Neuronal stem cell (in vitro differentiated cells): ENCODE measurements at regions not wholly inside any gene's neighbourhood (a gene's known extent, or its start where the extent isn't known, plus 50 kb on each side); places are given as distances from the start of the nearest gene placed in this dataset. TPM values are rescaled to one million over a fixed set of nuclear protein-coding genes. Genes with fewer than 3 reads are reported as not detected.

Experiments
- DNase-seq: peaks from one replicate; pipeline ENCODE4 v3.0.0-alpha.2; 2013; ENCODE audit warnings: low spot score
- H2AFZ ChIP-seq: one replicate; pipeline ENCODE4 v1.6.1; 2013; ENCODE audit warnings: mild to moderate bottlenecking, low read length, inconsistent platforms
- H2AK5ac ChIP-seq: 2 replicates; pipeline ENCODE4 v1.6.1; 2013; ENCODE audit warnings: low read depth, mild to moderate bottlenecking, inconsistent platforms, low read length, moderate library complexity, mixed read lengths
- H2BK120ac ChIP-seq: 2 replicates; pipeline ENCODE4 v1.6.1; 2013; ENCODE audit warnings: low read depth, mild to moderate bottlenecking, inconsistent platforms, low read length, moderate library complexity, mixed read lengths
- H2BK12ac ChIP-seq: one replicate; pipeline ENCODE4 v1.6.1; 2013; ENCODE audit warnings: low read length, inconsistent platforms
- H2BK15ac ChIP-seq: 2 replicates; pipeline ENCODE4 v1.6.1; 2013; ENCODE audit warnings: mild to moderate bottlenecking, low read length, inconsistent platforms, mixed read lengths
- H2BK5ac ChIP-seq: one replicate; pipeline ENCODE4 v1.6.1; 2013; ENCODE audit warnings: inconsistent platforms, mild to moderate bottlenecking, low read length, moderate library complexity
- H3K14ac ChIP-seq: one replicate; pipeline ENCODE4 v1.6.1; 2013; ENCODE audit warnings: low read length, inconsistent platforms
- H3K18ac ChIP-seq: 2 replicates; pipeline ENCODE4 v1.6.1; 2013; ENCODE audit warnings: low read length, inconsistent platforms
- H3K23ac ChIP-seq: 2 replicates; pipeline ENCODE4 v1.6.1; 2013; ENCODE audit warnings: low read depth, mild to moderate bottlenecking, mixed read lengths, low read length, inconsistent platforms; ENCODE audit not compliant: poor library complexity
- H3K27ac ChIP-seq: replicated peaks from 3 replicates; pipeline ENCODE4 v1.5.1; 2013; ENCODE audit warnings: low read length, inconsistent platforms
- H3K27me3 ChIP-seq, 3 experiments: 2 replicates each; pipeline ENCODE4 v1.6.1; 2013; ENCODE audit warnings: low read length in 3 of 3, mild to moderate bottlenecking in 2 of 3, inconsistent platforms in 1 of 3, low read depth in 1 of 3, mixed read lengths in 1 of 3, moderate library complexity in 1 of 3; ENCODE audit not compliant: control insufficient read depth in 3 of 3, insufficient read depth in 3 of 3
- H3K36me3 ChIP-seq, 2 donors: replicated peaks in 1 of 2; 2 replicates each; pipeline ENCODE4 v1.6.1; 2013; ENCODE audit warnings: low read length in 2 of 2; ENCODE audit not compliant: control insufficient read depth in 2 of 2, insufficient read depth in 2 of 2
- H3K4ac ChIP-seq: 2 replicates; pipeline ENCODE4 v1.6.1; 2013; ENCODE audit warnings: inconsistent platforms, mild to moderate bottlenecking, low read length, moderate library complexity
- H3K4me1 ChIP-seq, 2 donors: 1 replicate in 1 of 2; 2 replicates in 1 of 2; pipeline ENCODE4 v1.6.1; 2013; ENCODE audit warnings: low read length in 2 of 2, low read depth in 1 of 2; ENCODE audit not compliant: control insufficient read depth in 2 of 2, insufficient read depth in 1 of 2
- H3K4me2 ChIP-seq: one replicate; pipeline ENCODE4 v1.6.1; 2013; ENCODE audit warnings: mild to moderate bottlenecking, low read length, inconsistent platforms; ENCODE audit not compliant: insufficient read depth, poor library complexity, severe bottlenecking
- H3K4me3 ChIP-seq, 2 donors: 2 replicates each; pipeline ENCODE4 v1.5.1; 2013; ENCODE audit warnings: low read length in 2 of 2, mild to moderate bottlenecking in 2 of 2, inconsistent platforms in 1 of 2, moderate library complexity in 1 of 2
- H3K79me1 ChIP-seq: one replicate; pipeline ENCODE4 v1.6.1; 2013; ENCODE audit warnings: low read depth, mild to moderate bottlenecking, inconsistent platforms, low read length, moderate library complexity
- H3K9ac ChIP-seq: one replicate; pipeline ENCODE4 v1.6.1; 2013; ENCODE audit warnings: mild to moderate bottlenecking, low read depth, low read length, inconsistent platforms; ENCODE audit not compliant: poor library complexity
- H3K9me3 ChIP-seq, 2 donors: replicated peaks in 1 of 2; 2 replicates each; pipeline versions ENCODE3 to v1.6.1; 2013; ENCODE audit warnings: low read length in 2 of 2, mild to moderate bottlenecking in 2 of 2, inconsistent platforms in 1 of 2, low read depth in 1 of 2, mixed read lengths in 1 of 2, moderate library complexity in 1 of 2; ENCODE audit not compliant: control insufficient read depth in 2 of 2, insufficient read depth in 1 of 2
- H4K8ac ChIP-seq: one replicate; pipeline ENCODE4 v1.6.1; 2013; ENCODE audit warnings: low read depth, mild to moderate bottlenecking, inconsistent platforms, low read length, moderate library complexity
- H4K91ac ChIP-seq: one replicate; pipeline ENCODE4 v1.6.1; 2013; ENCODE audit warnings: low read length, low read depth, mild to moderate bottlenecking, inconsistent platforms; ENCODE audit not compliant: poor library complexity
- WGBS, 2 donors: extraction: QIAGEN DNeasy Blood & Tissue Kit; methylation state at CpG; one replicate each; pipeline ENCODE4 v1.1.7; 2013; ENCODE audit warnings: missing lambda C conversion rate in 2 of 2, mixed read lengths in 1 of 2; ENCODE audit not compliant: insufficient read length in 2 of 2, insufficient replicate concordance in 1 of 2; ENCODE audit errors: extremely low coverage in 2 of 2; 5-methylcytosine and 5-hydroxymethylcytosine counted together
- small RNA-seq: library from polyadenylated mRNA; stranded (forward); fragments of <200 nt; extraction: miRNeasy Mini kit (QIAGEN cat#:217004); gene quantifications from one replicate; pipeline ENCODE3, GENCODE V24; 2013; ENCODE audit not compliant: insufficient read depth

DNA sequence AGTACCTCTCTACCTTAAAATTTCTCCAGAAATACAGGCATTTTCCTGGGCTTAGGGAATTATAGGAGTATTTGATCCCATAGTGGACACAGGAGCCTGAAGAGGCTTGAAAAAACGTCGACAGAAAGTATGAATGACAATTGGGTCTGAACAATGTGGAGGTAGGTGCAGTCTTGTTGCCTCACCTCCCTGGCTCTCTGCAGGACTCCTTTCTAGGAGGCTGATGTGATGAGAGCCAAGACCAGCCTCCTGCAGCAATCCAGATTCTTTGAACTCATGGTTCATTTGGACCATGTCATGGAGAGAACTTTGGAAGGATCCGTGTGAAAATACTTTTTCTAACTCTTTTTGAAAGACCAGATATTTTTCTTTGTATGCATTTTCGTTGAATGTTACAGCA, 50.5 kb upstream of the MTF2 start:
- no CpG with 5 or more reads among the region's 4 CpGs for WGBS, 2 donors
- DNase-seq: no peak

More for the DNA sequence above, 50.5 kb upstream of the MTF2 start:
- Histone ChIP-seq H3K27ac (no peak overlapping the region), H3K27me3 (peaks cover 0 to 7% (median 0%) of the 10 kb centered on the region in 3 experiments), H3K9me3 (no peaks in the 10 kb centered on the region), H2BK120ac (no peak overlapping the region), H3K4me2 (no peak overlapping the region), H3K14ac (no peak overlapping the region), H3K79me1 (no peaks in the 10 kb centered on the region), H4K8ac (no peak overlapping the region), H2BK15ac (no peak overlapping the region), H3K4ac (no peak overlapping the region), H2AK5ac (no peak overlapping the region), H4K91ac (no peak overlapping the region), H3K9ac (no peak overlapping the region), H2AFZ (no peak overlapping the region), H3K18ac (no peak overlapping the region), H3K36me3 (no peaks in the 10 kb centered on the region), H2BK12ac (no peak overlapping the region), H3K23ac (no peak overlapping the region), H3K4me1 (no peaks in the 10 kb centered on the region), H2BK5ac (no peak overlapping the region), H3K4me3 (no peak overlapping the region)

Small RNA genes in the stretch of these regions (small RNA-seq; reads per million reads assigned to genes)
- gene RF00019: not detected
- not detected for gene RN7SKP123
